ENCODE measurements at regions not wholly inside any gene's neighbourhood (a gene's known extent, or its start where the extent isn't known, plus 50 kb on each side); places are given as distances from the start of the nearest gene placed in this dataset.

DNA sequence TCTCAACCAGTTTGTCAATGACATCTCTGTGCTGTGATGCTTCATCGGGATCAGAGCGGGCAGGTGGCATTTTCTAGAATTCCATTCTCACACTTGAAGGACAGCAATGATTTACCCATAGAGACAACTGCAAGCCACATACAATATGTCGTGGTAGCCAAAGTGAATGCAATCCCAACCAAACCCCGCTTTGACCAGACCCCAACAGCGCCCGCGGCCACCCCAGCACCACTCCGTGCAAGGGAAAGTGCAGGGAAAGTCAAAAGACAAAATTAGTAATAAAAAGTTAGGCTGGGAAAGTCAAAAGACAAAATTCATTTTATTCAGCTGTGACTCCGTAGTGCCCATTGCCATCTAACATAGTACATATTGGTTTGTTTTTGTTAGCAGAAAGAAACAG lies 88.8 kb upstream of the EYA2 start:
- WGBS, 2 donors = 93 to 98% methylated on average over 9 of the region's 9 CpGs
- no peaks in the 10 kb centered on the region for H3K4me1 ChIP-seq
- H3K27ac ChIP-seq = no peak overlapping the region
- H3K4me3 ChIP-seq = no peak overlapping the region
- H3K36me3 ChIP-seq (replicated peaks in 1 of 2; ENCODE audit: insufficient read depth in 1 of 2, low read depth in 2 of 2) = no peaks in the 10 kb centered on the region
- no peak for TF ChIP-seq CTCF (IDR thresholded peaks at IDR 0.05)
- no peak for TF ChIP-seq POLR2A (IDR thresholded peaks at IDR 0.05)
- no peaks in the 10 kb centered on the region for H3K27me3 ChIP-seq
- intact Hi-C loops (cut with DNase I) = no loop called here
- no peaks in the 10 kb centered on the region for H3K9me3 ChIP-seq
- no peak for DNase-seq
- no peak for ATAC-seq

- H3K27ac ChIP-seq = no peak overlapping the region
- intact Hi-C loops (cut with DNase I) = no loop called here
- no peaks in the 10 kb centered on the region for H3K9me3 ChIP-seq
- peaks cover 0 to 4% of the 10 kb centered on the region in 2 donors for H3K27me3 ChIP-seq
- TF ChIP-seq CTCF (IDR thresholded peaks at IDR 0.05) (no peak), POLR2A (IDR thresholded peaks at IDR 0.05) (no peak)
- no peaks in the 10 kb centered on the region for H3K36me3 ChIP-seq (replicated peaks in 1 of 2; ENCODE audit: insufficient read depth in 1 of 2, low read depth in 2 of 2)
- WGBS, 2 donors = 88 to 92% methylated on average over 6 of the region's 6 CpGs
- no peaks in the 10 kb centered on the region for H3K4me1 ChIP-seq
- no peak for ATAC-seq
- DNase-seq = no peak
- no peak overlapping the region for H3K4me3 ChIP-seq
Measured at GRCh38 chr20:46807998-46808397, 86.6 kb upstream of the EYA2 start.

DNA sequence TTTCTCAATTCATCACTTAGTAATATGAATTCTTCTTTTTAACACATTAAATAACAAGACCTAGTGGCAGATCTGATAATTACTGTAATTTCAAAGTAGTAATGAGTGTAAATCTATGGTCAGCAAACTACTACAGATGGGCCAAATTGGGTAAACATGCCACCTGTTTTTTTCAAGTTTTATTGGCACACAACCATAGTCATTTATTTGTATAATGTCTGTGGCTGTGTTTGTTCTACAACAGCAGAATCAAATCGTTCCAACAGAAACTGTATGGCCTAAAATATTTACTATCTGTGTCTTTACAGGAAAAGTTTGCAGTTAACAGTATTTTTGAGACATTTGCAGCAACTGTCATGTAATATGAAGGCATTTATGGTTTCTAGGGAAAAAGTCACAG lies 86.1 kb upstream of the EYA2 start:
- no peaks in the 10 kb centered on the region for H3K36me3 ChIP-seq (replicated peaks in 1 of 2; ENCODE audit: insufficient read depth in 1 of 2, low read depth in 2 of 2)
- DNase-seq (no peak), ATAC-seq (no peak)
- peaks cover 0 to 4% of the 10 kb centered on the region in 2 donors for H3K27me3 ChIP-seq
- no peak overlapping the region for H3K4me3 ChIP-seq
- no peak for TF ChIP-seq CTCF (IDR thresholded peaks at IDR 0.05)
- no peak for TF ChIP-seq POLR2A (IDR thresholded peaks at IDR 0.05)
- no peaks in the 10 kb centered on the region for H3K4me1 ChIP-seq
- WGBS, 2 donors = 9 to 13% methylated on average over 1 of the region's 1 CpG
- H3K27ac ChIP-seq = no peak overlapping the region
- intact Hi-C loops (cut with DNase I) = no loop called here
- H3K9me3 ChIP-seq = no peaks in the 10 kb centered on the region

DNA sequence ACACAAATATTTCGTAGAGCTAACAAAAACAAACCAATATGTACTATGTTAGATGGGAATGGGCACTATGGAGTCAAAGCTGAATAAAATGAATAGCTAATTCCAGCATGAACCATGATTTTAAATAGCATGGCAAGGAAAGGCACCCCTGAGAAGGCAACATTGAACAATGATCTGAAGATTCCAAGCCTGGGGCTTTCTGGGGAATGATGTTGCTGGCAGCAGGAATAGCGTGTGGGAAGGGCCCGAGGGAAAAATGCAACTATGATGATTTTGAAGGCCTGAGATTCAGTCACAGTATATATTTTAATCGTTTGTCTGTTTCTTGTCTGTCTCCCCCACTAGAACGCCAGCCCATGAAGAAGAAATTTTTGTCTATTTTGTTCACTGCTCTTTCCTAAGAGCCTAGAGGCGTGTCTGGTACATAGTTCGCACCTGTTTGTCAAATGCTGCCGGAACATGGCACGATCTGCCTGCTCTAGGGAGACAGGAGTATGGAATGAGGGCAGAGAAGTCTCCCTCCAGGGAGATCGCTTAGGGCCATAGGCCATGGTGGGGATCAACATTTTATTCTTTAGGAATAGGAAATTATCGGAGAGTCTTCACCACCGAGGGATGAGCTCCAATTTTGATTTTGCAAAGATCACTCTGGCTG lies 84.8 kb upstream of the EYA2 start:
- no peak for DNase-seq
- Histone ChIP-seq H3K27me3 (peaks cover 0 to 4% of the 10 kb centered on the region in 2 donors), H3K4me3 (no peak overlapping the region), H3K27ac (no peak overlapping the region), H3K9me3 (no peaks in the 10 kb centered on the region), H3K36me3 (replicated peaks in 1 of 2; ENCODE audit: insufficient read depth in 1 of 2, low read depth in 2 of 2) (no peaks in the 10 kb centered on the region), H3K4me1 (no peaks in the 10 kb centered on the region)
- no peak for ATAC-seq
- no peak for TF ChIP-seq POLR2A (IDR thresholded peaks at IDR 0.05)
- TF ChIP-seq CTCF (IDR thresholded peaks at IDR 0.05) = no peak
- 90 to 92% methylated on average over 12 of the region's 12 CpGs for WGBS, 2 donors
- intact Hi-C loops (cut with DNase I) = no loop called here

Measured in body of pancreas (tissue), 4 donors.